Kidney (tissue), 13 donors: ENCODE measurements at regions not wholly inside any gene's neighbourhood (a gene's known extent, or its start where the extent isn't known, plus 50 kb on each side); places are given as distances from the start of the nearest gene placed in this dataset.
"Not testable (repeated sequence)": the region's sequence is repeated elsewhere in the genome, so short reads cannot be mapped to it uniquely, and the experiment has no call there.

Experiments
- DNase-seq, 5 donors: peaks; one replicate each; pipeline ENCODE4 v3.0.0-alpha.2; 2013 to 2020
- FAIRE-seq: peaks from 2 replicates; lab custom pipeline; 2012; peaks lifted over from hg19 to GRCh38; lab: Jason Lieb, UNC
- H3K27ac ChIP-seq, 2 donors: one replicate each; pipeline ENCODE4 v1.7.0; 2013; ENCODE audit warnings: low read depth in 2 of 2, low read length in 2 of 2, inconsistent platforms in 1 of 2
- H3K27me3 ChIP-seq: one replicate; pipeline ENCODE4 v1.7.1; 2013; ENCODE audit warnings: low read length, inconsistent platforms; ENCODE audit not compliant: control insufficient read depth, insufficient read depth
- H3K36me3 ChIP-seq, 3 donors: one replicate each; pipeline versions ENCODE4 v1.7.0 to v1.7.1; 2013; ENCODE audit warnings: low read length in 3 of 3, control low read depth in 1 of 3, inconsistent platforms in 1 of 3; ENCODE audit not compliant: insufficient read depth in 3 of 3, control insufficient read depth in 2 of 3
- H3K4me1 ChIP-seq, 3 donors: one replicate each; pipeline versions ENCODE4 v1.7.0 to v1.7.1; 2013; ENCODE audit warnings: low read length in 3 of 3, inconsistent platforms in 1 of 3, low read depth in 1 of 3; ENCODE audit not compliant: control insufficient read depth in 2 of 3, insufficient read depth in 2 of 3
- H3K4me3 ChIP-seq, 3 donors: one replicate each; pipeline versions ENCODE4 v1.7.0 to v1.8.1; 2013; ENCODE audit warnings: low read length in 3 of 3, control low read depth in 1 of 3, inconsistent platforms in 1 of 3
- H3K9ac ChIP-seq, 3 donors: one replicate each; pipeline versions ENCODE4 v1.7.0 to v1.7.1; 2013; ENCODE audit warnings: low read length in 3 of 3, control low read depth in 1 of 3, inconsistent platforms in 1 of 3
- H3K9me3 ChIP-seq, 3 donors: one replicate each; pipeline versions ENCODE4 v1.7.0 to v1.7.1; 2013; ENCODE audit warnings: low read length in 3 of 3, control low read depth in 1 of 3, inconsistent platforms in 1 of 3; ENCODE audit not compliant: control insufficient read depth in 2 of 3, insufficient read depth in 1 of 3
- intact Hi-C: fragments of 100-400 bp; cut with DNase I; formaldehyde crosslinking; loops from one replicate; pipeline ENCODE4 v1.11.1; 2022
- TF ChIP-seq, protein P1 (sequence below): IDR thresholded peaks from 3 replicates; pipeline ENCODE4 v1.5.1; 2012; ENCODE audit warnings: mild to moderate bottlenecking, moderate library complexity, borderline replicate concordance; ENCODE audit not compliant: insufficient read depth; ENCODE audit errors: extremely low read depth
- donor health status: control.
- donor health status: control.
- donor health status: control.
- donor health status: control.
- donor health status: control.
- donor health status: DM: yes; HTN: yes; CAD: no.
- donor health status: Normal renal cell carcinoma (clear cell type).

- H3K27ac ChIP-seq, H3K36me3 ChIP-seq, H3K4me1 ChIP-seq, H3K27me3 ChIP-seq, FAIRE-seq, H3K4me3 ChIP-seq, H3K9ac ChIP-seq, intact Hi-C loops, DNase-seq, H3K9me3 ChIP-seq: not testable (repeated sequence)
Measured at GRCh38 chr4:17436047-17436749, 75.7 kb downstream of the QDPR start.

GRCh38 chr4:17433827-17434226 is 78.1 kb downstream of the QDPR start:
- FAIRE-seq (no peak), DNase-seq (no peak)
- intact Hi-C loops: no loop called here
- no peaks in the 10 kb centered on the region for H3K4me1 ChIP-seq
- H3K9ac ChIP-seq: no peak overlapping the region
- no peaks in the 10 kb centered on the region for H3K27me3 ChIP-seq
- TF ChIP-seq, protein P1, sequence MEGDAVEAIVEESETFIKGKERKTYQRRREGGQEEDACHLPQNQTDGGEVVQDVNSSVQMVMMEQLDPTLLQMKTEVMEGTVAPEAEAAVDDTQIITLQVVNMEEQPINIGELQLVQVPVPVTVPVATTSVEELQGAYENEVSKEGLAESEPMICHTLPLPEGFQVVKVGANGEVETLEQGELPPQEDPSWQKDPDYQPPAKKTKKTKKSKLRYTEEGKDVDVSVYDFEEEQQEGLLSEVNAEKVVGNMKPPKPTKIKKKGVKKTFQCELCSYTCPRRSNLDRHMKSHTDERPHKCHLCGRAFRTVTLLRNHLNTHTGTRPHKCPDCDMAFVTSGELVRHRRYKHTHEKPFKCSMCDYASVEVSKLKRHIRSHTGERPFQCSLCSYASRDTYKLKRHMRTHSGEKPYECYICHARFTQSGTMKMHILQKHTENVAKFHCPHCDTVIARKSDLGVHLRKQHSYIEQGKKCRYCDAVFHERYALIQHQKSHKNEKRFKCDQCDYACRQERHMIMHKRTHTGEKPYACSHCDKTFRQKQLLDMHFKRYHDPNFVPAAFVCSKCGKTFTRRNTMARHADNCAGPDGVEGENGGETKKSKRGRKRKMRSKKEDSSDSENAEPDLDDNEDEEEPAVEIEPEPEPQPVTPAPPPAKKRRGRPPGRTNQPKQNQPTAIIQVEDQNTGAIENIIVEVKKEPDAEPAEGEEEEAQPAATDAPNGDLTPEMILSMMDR: no peak
- H3K9me3 ChIP-seq: no peaks in the 10 kb centered on the region
- H3K27ac ChIP-seq: no peak overlapping the region
- H3K4me3 ChIP-seq: no peak overlapping the region
- no peaks in the 10 kb centered on the region for H3K36me3 ChIP-seq

- Histone ChIP-seq H3K27me3 (no peaks in the 10 kb centered on the region), H3K27ac (no peak overlapping the region), H3K9ac (no peak overlapping the region), H3K4me1 (no peaks in the 10 kb centered on the region), H3K36me3 (no peaks in the 10 kb centered on the region), H3K4me3 (no peak overlapping the region), H3K9me3 (no peaks in the 10 kb centered on the region)
- intact Hi-C loops: no loop called here
- no peak for FAIRE-seq
- no peak for DNase-seq
- TF ChIP-seq, protein P1: no peak
Measured at GRCh38 chr4:17427991-17428390, 83.9 kb downstream of the QDPR start.

DNA sequence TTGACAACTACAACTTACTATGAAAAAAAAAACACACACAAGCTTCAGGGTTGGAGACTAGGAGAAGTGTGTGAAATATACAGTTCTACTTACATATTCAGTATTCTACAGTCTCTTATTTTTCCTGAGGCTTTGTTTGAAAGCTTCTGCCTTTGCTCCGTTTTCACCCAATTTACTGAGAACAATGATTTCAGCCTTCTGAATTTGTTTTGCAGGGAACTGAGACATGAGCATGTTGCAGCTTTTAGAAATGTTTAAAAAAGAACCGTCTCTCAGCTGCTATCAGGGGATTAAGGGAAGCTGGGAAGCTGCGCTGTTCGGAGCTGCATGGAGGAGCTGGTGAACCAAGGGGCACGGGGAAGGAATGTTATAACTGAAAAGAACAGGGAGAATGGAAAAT is 85.7 kb downstream of the QDPR start:
- TF ChIP-seq, protein P1: no peak
- no peak overlapping the region for H3K4me3 ChIP-seq
- no peaks in the 10 kb centered on the region for H3K4me1 ChIP-seq
- no peak overlapping the region for H3K9ac ChIP-seq
- FAIRE-seq (no peak), DNase-seq (no peak)
- no peaks in the 10 kb centered on the region for H3K9me3 ChIP-seq
- intact Hi-C loops: no loop called here
- no peak overlapping the region for H3K27ac ChIP-seq
- no peaks in the 10 kb centered on the region for H3K36me3 ChIP-seq
- no peaks in the 10 kb centered on the region for H3K27me3 ChIP-seq
